SK-N-SH (cell line): ENCODE measurements at regions not wholly inside any gene's neighbourhood (a gene's known extent, or its start where the extent isn't known, plus 50 kb on each side); places are given as distances from the start of the nearest gene placed in this dataset.

Experiments used
- CTCF ChIA-PET: fragments of 300-600, 350-600 bp; formaldehyde crosslinking; extraction: SDS; loops from one replicate; lab custom pipeline; 2021; lab: Yijun Ruan, JAX
- POLR2A ChIA-PET: fragments of 350-600 bp; sonication (Branson Sonifier 250); formaldehyde crosslinking; extraction: SDS; loops from one replicate; lab custom pipeline; 2020; ENCODE audit warnings: antibody characterized with exemption, inconsistent platforms; lab: Yijun Ruan, JAX
- DNase-seq: peaks from one replicate; pipeline ENCODE4 v3.0.0; 2012
- H2AFZ ChIP-seq: fragments of 200-600 bp; sonication (generic); 2 replicates; pipeline ENCODE4 v1.8.1; 2016; ENCODE audit warnings: antibody characterized with exemption, mild to moderate bottlenecking, low read depth
- H3F3A ChIP-seq: fragments of 200-600 bp; sonication (generic); replicated peaks from 2 replicates; pipeline ENCODE3; 2016; ENCODE audit warnings: antibody characterized with exemption, mild to moderate bottlenecking; ENCODE audit not compliant: insufficient read depth
- H3K27ac ChIP-seq, 2 experiments: fragments of 200-500 bp in 1 of 2; fragments of 200-600 bp in 1 of 2; sonication (Bioruptor generic) in 1 of 2; sonication (generic), shearing (Covaris generic) in 1 of 2; 2 replicates each; pipeline versions ENCODE4 v1.5.1 to v1.6.1; 2014 to 2016; ENCODE audit warnings: low read depth in 2 of 2, inconsistent platforms in 1 of 2, low read length in 1 of 2, mild to moderate bottlenecking in 1 of 2, mixed read lengths in 1 of 2
- H3K27me3 ChIP-seq: fragments of 200-600 bp; sonication (generic), shearing (Covaris generic); 2 replicates; pipeline ENCODE4 v1.6.1; 2016; ENCODE audit warnings: mixed run types; ENCODE audit not compliant: insufficient read depth
- H3K36me3 ChIP-seq, 2 experiments: fragments of 200-500 bp in 1 of 2; fragments of 200-600 bp in 1 of 2; sonication (Bioruptor generic) in 1 of 2; sonication (generic) in 1 of 2; replicated peaks in 1 of 2; 2 replicates each; pipeline versions ENCODE3 to v1.5.1; 2014 to 2016; ENCODE audit warnings: low read length in 1 of 2, mild to moderate bottlenecking in 1 of 2; ENCODE audit not compliant: insufficient read depth in 2 of 2, control insufficient read depth in 1 of 2
- H3K4me1 ChIP-seq, 2 experiments: fragments of 200-500 bp in 1 of 2; fragments of 200-600 bp in 1 of 2; sonication (Bioruptor generic) in 1 of 2; sonication (generic), shearing (Covaris generic) in 1 of 2; 2 replicates each; pipeline versions ENCODE4 v1.5.1 to v1.6.1; 2014 to 2016; ENCODE audit warnings: low read depth in 1 of 2, low read length in 1 of 2, mixed run types in 1 of 2; ENCODE audit not compliant: insufficient read depth in 2 of 2, control insufficient read depth in 1 of 2
- H3K4me2 ChIP-seq: fragments of 200-600 bp; sonication (generic), shearing (Covaris generic); 2 replicates; pipeline ENCODE4 v1.6.1; 2017; ENCODE audit warnings: mixed run types
- H3K4me3 ChIP-seq, 2 experiments: fragments of 200-500 bp in 1 of 2; fragments of 200-600 bp in 1 of 2; sonication (Bioruptor generic) in 1 of 2; sonication (generic), shearing (Covaris generic) in 1 of 2; 2 replicates each; pipeline versions ENCODE4 v1.5.1 to v1.8.1; 2014 to 2016; ENCODE audit warnings: low read depth in 2 of 2, inconsistent platforms in 1 of 2, low read length in 1 of 2, mild to moderate bottlenecking in 1 of 2, mixed read lengths in 1 of 2, moderate library complexity in 1 of 2
- H3K79me2 ChIP-seq: fragments of 200-600 bp; sonication (generic); 2 replicates; pipeline ENCODE4 v1.8.1; 2017; ENCODE audit warnings: mild to moderate bottlenecking; ENCODE audit not compliant: insufficient read depth
- H3K9ac ChIP-seq: fragments of 200-600 bp; sonication (generic); 2 replicates; pipeline ENCODE4 v1.6.1; 2017; ENCODE audit warnings: mixed run types
- H3K9me2 ChIP-seq: fragments of 200-600 bp; sonication (generic); 2 replicates; pipeline ENCODE4 v1.6.1; 2017; ENCODE audit warnings: mixed run types
- H3K9me3 ChIP-seq: fragments of 200-600 bp; sonication (generic); 2 replicates; pipeline ENCODE4 v1.6.1; 2017; ENCODE audit warnings: mixed run types, mild to moderate bottlenecking, moderate library complexity
- H4K20me1 ChIP-seq: fragments of 200-600 bp; sonication (generic); 2 replicates; pipeline ENCODE4 v1.6.1; 2017; ENCODE audit warnings: mild to moderate bottlenecking, mixed run types; ENCODE audit not compliant: insufficient read depth
- CHD2 ChIP-seq: fragments of 150-350 bp; IDR thresholded peaks from 2 replicates; pipeline ENCODE4 v1.6.1; 2018; ENCODE audit warnings: low read length; ENCODE audit not compliant: partially characterized antibody
- ELF1 ChIP-seq: IDR thresholded peaks from 2 replicates; pipeline ENCODE4 v1.4.0; 2012
- EP300 ChIP-seq, 2 experiments: IDR thresholded peaks; 2 replicates each; pipeline versions ENCODE4 v1.4.0 to v1.6.1; 2012; ENCODE audit warnings: borderline replicate concordance in 1 of 2, low read depth in 1 of 2, low read length in 1 of 2
- EZH2phosphoT487 ChIP-seq: fragments of 200-600 bp; sonication (generic); IDR thresholded peaks from 2 replicates; pipeline ENCODE4 v1.6.1; 2017; ENCODE audit warnings: low read depth, mixed run types, mild to moderate bottlenecking, antibody characterized with exemption, moderate library complexity, borderline replicate concordance
- FOSL2 ChIP-seq: IDR thresholded peaks from 2 replicates; pipeline ENCODE4 v1.4.0; 2012; ENCODE audit warnings: low read depth, mild to moderate bottlenecking, moderate library complexity, borderline replicate concordance
- FOXM1 ChIP-seq: IDR thresholded peaks from 2 replicates; pipeline ENCODE4 v1.4.0; 2012; ENCODE audit warnings: low read depth, mild to moderate bottlenecking
- GABPA ChIP-seq: IDR thresholded peaks from 2 replicates; pipeline ENCODE4 v1.4.0; 2012; ENCODE audit warnings: low read depth, mild to moderate bottlenecking
- GATA2 ChIP-seq: sonication (generic); formaldehyde crosslinking; IDR thresholded peaks from 2 replicates; pipeline ENCODE4 v1.5.0; 2020; ENCODE audit warnings: mild to moderate bottlenecking, missing genetic modification reagents
- JUND ChIP-seq: IDR thresholded peaks from 2 replicates; pipeline ENCODE4 v1.4.0; 2012
- MXI1 ChIP-seq: IDR thresholded peaks from 2 replicates; pipeline ENCODE4 v1.6.1; 2012; ENCODE audit warnings: mild to moderate bottlenecking, low read depth, low read length, improper control_type of control experiment
- NFIC ChIP-seq: IDR thresholded peaks from 2 replicates; pipeline ENCODE4 v1.4.0; 2012; ENCODE audit warnings: borderline replicate concordance
- NRF1 ChIP-seq: IDR thresholded peaks from 2 replicates; pipeline ENCODE4 v1.6.1; 2012; ENCODE audit warnings: low read depth, mild to moderate bottlenecking, low read length
- POLR2AphosphoS5 ChIP-seq: IDR thresholded peaks from 2 replicates; pipeline ENCODE4 v1.6.1; 2012; ENCODE audit warnings: low read depth, low read length
- RAD21 ChIP-seq: IDR thresholded peaks from 2 replicates; pipeline ENCODE4 v1.6.1; 2012; ENCODE audit warnings: mild to moderate bottlenecking, low read length
- RCOR1 ChIP-seq: fragments of 150-350 bp; IDR thresholded peaks from 2 replicates; pipeline ENCODE4 v1.6.1; 2017; ENCODE audit warnings: antibody characterized with exemption, low read length
- RFX5 ChIP-seq: IDR thresholded peaks from 2 replicates; pipeline ENCODE4 v1.6.1; 2012; ENCODE audit warnings: mild to moderate bottlenecking, improper control_type of control experiment, low read length
- SMC3 ChIP-seq: IDR thresholded peaks from 2 replicates; pipeline ENCODE4 v1.6.1; 2012; ENCODE audit warnings: low read depth, low read length, improper control_type of control experiment
- TEAD4 ChIP-seq: IDR thresholded peaks from 2 replicates; pipeline ENCODE4 v1.4.0; 2012; ENCODE audit warnings: mild to moderate bottlenecking, borderline replicate concordance; ENCODE audit not compliant: insufficient read depth
- YY1 ChIP-seq: IDR thresholded peaks from 2 replicates; pipeline ENCODE4 v1.4.0; 2012; ENCODE audit warnings: low read depth, mild to moderate bottlenecking
- WGBS: methylation state at CpG from one replicate; pipeline ENCODE4 v1.1.6; 2017; ENCODE audit warnings: low lambda C conversion rate; 5-methylcytosine and 5-hydroxymethylcytosine counted together
- TF ChIP-seq, protein P1 (sequence below): IDR thresholded peaks from 2 replicates; pipeline ENCODE4 v1.4.0; 2012; ENCODE audit warnings: low read depth, borderline replicate concordance
- TF ChIP-seq, protein P2 (sequence below): IDR thresholded peaks from 2 replicates; pipeline ENCODE4 v1.4.0; 2012; ENCODE audit warnings: low read depth, borderline replicate concordance
- TF ChIP-seq, protein P3 (sequence below): IDR thresholded peaks from 2 replicates; pipeline ENCODE4 v1.4.0; 2012; ENCODE audit warnings: low read depth
- TF ChIP-seq, protein P4 (sequence below): fragments of 150-350 bp; IDR thresholded peaks from 2 replicates; pipeline ENCODE4 v1.6.1; 2016; ENCODE audit warnings: mild to moderate bottlenecking, low read depth, low read length
- TF ChIP-seq, protein P5 (sequence below): fragments of 150-350 bp; IDR thresholded peaks from 2 replicates; pipeline ENCODE4 v1.6.1; 2017; ENCODE audit warnings: antibody characterized with exemption, low read length, low read depth, borderline replicate concordance

DNA sequence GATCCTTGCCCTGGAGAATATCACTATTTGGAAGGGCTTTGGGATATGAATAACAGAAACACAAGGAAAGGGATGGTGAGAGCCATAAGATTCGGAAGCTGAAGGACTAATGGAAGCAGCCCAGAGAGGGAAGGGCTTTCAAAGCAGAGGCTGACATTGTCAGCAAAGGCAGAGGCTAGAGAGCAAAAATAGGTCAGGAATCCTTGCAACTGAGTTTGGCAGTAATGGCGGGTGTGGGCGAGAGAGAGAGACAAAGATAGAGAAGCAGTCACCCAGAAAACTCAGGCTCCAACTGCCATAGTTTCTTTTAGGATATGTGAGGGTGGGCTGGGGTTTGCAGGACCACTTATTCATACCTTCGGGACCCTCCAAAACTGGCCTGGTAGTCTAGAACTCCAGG lies 248.6 kb downstream of the OPA1 start:
- 38% methylated on average over 4 of the region's 4 CpGs for WGBS

DNA sequence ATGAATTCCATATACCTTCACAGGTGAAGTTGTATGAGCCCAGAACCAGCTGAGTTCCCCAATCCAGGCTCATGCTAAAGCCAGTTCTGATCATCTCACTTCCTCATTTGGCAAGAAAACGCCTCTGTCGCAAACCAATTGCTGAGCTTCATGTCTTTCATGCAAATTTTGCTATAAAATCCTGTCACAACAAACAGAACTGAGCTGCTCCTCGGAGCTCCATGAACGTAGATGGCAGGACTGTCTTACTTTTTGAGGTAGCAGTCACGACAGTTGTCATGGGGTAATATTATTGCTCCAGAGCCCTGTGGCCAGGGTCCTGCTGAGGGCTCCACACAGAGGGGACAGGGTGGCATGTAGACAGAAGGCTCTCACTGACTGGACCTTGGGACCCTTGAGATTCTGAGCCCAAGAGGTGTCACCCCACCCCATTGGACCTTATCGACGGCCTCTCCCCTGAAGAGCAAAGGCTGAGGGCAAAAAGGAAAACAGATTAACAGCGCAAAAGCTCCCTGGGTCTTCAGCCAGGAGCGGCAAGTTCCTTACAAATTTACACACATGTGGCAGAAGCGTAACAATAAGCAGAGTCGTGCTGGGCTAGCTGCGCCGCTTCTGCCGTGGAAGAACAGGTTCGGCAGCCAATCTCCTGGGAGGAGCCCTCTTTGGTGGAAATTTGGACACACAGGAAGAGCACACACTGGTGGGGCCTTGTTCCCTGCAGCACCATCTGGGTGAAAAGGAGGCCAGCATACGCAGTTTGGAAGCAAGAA lies 249.2 kb downstream of the OPA1 start:
- Histone ChIP-seq H3K9ac (no peak overlapping the region), H3K4me2 (no peak overlapping the region), H3K4me1 (no peaks in the 10 kb centered on the region), H3K79me2 (no peaks in the 10 kb centered on the region), H3K36me3 (no peaks in the 10 kb centered on the region), H3F3A (no peaks in the 10 kb centered on the region), H3K4me3 (no peak overlapping the region), H3K27ac (no peak overlapping the region), H3K9me3 (no peaks in the 10 kb centered on the region), H3K27me3 (peaks cover 8% of the 10 kb centered on the region; the same call in 1 of the 2 replicates), H4K20me1 (no peaks in the 10 kb centered on the region), H2AFZ (no peak overlapping the region), H3K9me2 (no peaks in the 10 kb centered on the region)
- POLR2A ChIA-PET: no interaction called here
- CTCF ChIA-PET: no interaction called here
- DNase-seq: no peak
- WGBS: 72% methylated on average over 14 of the region's 16 CpGs
- TF ChIP-seq, protein P1, sequence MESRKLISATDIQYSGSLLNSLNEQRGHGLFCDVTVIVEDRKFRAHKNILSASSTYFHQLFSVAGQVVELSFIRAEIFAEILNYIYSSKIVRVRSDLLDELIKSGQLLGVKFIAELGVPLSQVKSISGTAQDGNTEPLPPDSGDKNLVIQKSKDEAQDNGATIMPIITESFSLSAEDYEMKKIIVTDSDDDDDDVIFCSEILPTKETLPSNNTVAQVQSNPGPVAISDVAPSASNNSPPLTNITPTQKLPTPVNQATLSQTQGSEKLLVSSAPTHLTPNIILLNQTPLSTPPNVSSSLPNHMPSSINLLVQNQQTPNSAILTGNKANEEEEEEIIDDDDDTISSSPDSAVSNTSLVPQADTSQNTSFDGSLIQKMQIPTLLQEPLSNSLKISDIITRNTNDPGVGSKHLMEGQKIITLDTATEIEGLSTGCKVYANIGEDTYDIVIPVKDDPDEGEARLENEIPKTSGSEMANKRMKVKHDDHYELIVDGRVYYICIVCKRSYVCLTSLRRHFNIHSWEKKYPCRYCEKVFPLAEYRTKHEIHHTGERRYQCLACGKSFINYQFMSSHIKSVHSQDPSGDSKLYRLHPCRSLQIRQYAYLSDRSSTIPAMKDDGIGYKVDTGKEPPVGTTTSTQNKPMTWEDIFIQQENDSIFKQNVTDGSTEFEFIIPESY: no peak
- TF ChIP-seq CHD2 (no peak), RFX5 (no peak), TEAD4 (no peak), YY1 (no peak), EP300 (IDR thresholded peaks at IDR 0.05; ENCODE audit: borderline replicate concordance in 1 of 2, low read depth in 1 of 2, low read length in 1 of 2) (no peak), FOXM1 (no peak), SMC3 (no peak), GABPA (no peak), ELF1 (no peak), FOSL2 (no peak), MXI1 (no peak)
- TF ChIP-seq, protein P2, sequence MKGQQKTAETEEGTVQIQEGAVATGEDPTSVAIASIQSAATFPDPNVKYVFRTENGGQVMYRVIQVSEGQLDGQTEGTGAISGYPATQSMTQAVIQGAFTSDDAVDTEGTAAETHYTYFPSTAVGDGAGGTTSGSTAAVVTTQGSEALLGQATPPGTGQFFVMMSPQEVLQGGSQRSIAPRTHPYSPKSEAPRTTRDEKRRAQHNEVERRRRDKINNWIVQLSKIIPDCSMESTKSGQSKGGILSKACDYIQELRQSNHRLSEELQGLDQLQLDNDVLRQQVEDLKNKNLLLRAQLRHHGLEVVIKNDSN: no peak
- TF ChIP-seq, protein P3, sequence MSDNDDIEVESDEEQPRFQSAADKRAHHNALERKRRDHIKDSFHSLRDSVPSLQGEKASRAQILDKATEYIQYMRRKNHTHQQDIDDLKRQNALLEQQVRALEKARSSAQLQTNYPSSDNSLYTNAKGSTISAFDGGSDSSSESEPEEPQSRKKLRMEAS: no peak

More for the DNA sequence above, 248.6 kb downstream of the OPA1 start:
- no peaks in the 10 kb centered on the region for H3K4me1 ChIP-seq
- no peaks in the 10 kb centered on the region for H3F3A ChIP-seq
- H3K79me2 ChIP-seq: no peaks in the 10 kb centered on the region
- H3K36me3 ChIP-seq: no peaks in the 10 kb centered on the region
- no peaks in the 10 kb centered on the region for H4K20me1 ChIP-seq
- no peaks in the 10 kb centered on the region for H3K9me3 ChIP-seq
- H3K9me2 ChIP-seq: no peaks in the 10 kb centered on the region
- DNase-seq: no peak
- no peak overlapping the region for H3K4me3 ChIP-seq
- CTCF ChIA-PET: no interaction called here
- no peak overlapping the region for H2AFZ ChIP-seq
- H3K27me3 ChIP-seq: peaks cover 8% of the 10 kb centered on the region; the same call in 1 of the 2 replicates
- no peak overlapping the region for H3K27ac ChIP-seq
- H3K4me2 ChIP-seq: no peak overlapping the region
- POLR2A ChIA-PET: no interaction called here
- TF ChIP-seq POLR2AphosphoS5 (no peak), RCOR1 (no peak), RAD21 (no peak), NFIC (no peak), GATA2 (CRISPR knock-in tag) (no peak), FOXM1 (no peak), NRF1 (no peak), CHD2 (no peak), EZH2phosphoT487 (no peak), GABPA (no peak), JUND (no peak), SMC3 (no peak)
- TF ChIP-seq, protein P4, sequence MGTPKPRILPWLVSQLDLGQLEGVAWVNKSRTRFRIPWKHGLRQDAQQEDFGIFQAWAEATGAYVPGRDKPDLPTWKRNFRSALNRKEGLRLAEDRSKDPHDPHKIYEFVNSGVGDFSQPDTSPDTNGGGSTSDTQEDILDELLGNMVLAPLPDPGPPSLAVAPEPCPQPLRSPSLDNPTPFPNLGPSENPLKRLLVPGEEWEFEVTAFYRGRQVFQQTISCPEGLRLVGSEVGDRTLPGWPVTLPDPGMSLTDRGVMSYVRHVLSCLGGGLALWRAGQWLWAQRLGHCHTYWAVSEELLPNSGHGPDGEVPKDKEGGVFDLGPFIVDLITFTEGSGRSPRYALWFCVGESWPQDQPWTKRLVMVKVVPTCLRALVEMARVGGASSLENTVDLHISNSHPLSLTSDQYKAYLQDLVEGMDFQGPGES: no peak
- TF ChIP-seq, protein P5, sequence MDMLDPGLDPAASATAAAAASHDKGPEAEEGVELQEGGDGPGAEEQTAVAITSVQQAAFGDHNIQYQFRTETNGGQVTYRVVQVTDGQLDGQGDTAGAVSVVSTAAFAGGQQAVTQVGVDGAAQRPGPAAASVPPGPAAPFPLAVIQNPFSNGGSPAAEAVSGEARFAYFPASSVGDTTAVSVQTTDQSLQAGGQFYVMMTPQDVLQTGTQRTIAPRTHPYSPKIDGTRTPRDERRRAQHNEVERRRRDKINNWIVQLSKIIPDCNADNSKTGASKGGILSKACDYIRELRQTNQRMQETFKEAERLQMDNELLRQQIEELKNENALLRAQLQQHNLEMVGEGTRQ: no peak
- H3K9ac ChIP-seq: no peak overlapping the region
